Stimulated activated CD4-positive, alpha-beta T cell treated with anti-CD3 and anti-CD28 coated beads, Interleukin-1b, Interleukin-23, amount 100 ng/mL, for 4 hours (primary cell): ENCODE measurements at regions not wholly inside any gene's neighbourhood (a gene's known extent, or its start where the extent isn't known, plus 50 kb on each side); places are given as distances from the start of the nearest gene placed in this dataset.

Experiments
- DNase-seq, 2 donors: peaks; one replicate each; pipeline ENCODE4 v3.0.0-alpha.2; 2020; ENCODE audit warnings: low read depth in 2 of 2

- DNase-seq = no peak
Observed at GRCh38 chr13:73450583-73450982, 391.8 kb downstream of the KLF5 start.

- no peak for DNase-seq
Observed at GRCh38 chr13:73449252-73449651, 390.4 kb downstream of the KLF5 start.

GRCh38 chr13:73440296-73440895 is 381.6 kb downstream of the KLF5 start:
- DNase-seq = peak in 1 of 2 donors; percentile 3

GRCh38 chr13:73433890-73434289 is 375.1 kb downstream of the KLF5 start:
- no peak for DNase-seq

- DNase-seq = no peak
Observed at GRCh38 chr13:73433458-73433857, 374.7 kb downstream of the KLF5 start.

- no peak for DNase-seq
Observed at GRCh38 chr13:73429701-73430100, 370.9 kb downstream of the KLF5 start.

- DNase-seq = no peak
Observed at GRCh38 chr13:73428706-73429105, 369.9 kb downstream of the KLF5 start.

GRCh38 chr13:73428137-73428536 is 369.3 kb downstream of the KLF5 start:
- no peak for DNase-seq

- no peak for DNase-seq
Observed at GRCh38 chr13:73422973-73423372, 364.2 kb downstream of the KLF5 start.

- DNase-seq = no peak
Observed at GRCh38 chr13:73421310-73421912, 362.6 kb downstream of the KLF5 start.

GRCh38 chr13:73419186-73419585 is 360.4 kb downstream of the KLF5 start:
- DNase-seq = no peak

GRCh38 chr13:73417012-73417615 is 358.3 kb downstream of the KLF5 start:
- DNase-seq = no peak

- no peak for DNase-seq
Observed at GRCh38 chr13:73416093-73416492, 357.3 kb downstream of the KLF5 start.

GRCh38 chr13:73413656-73414055 is 354.9 kb downstream of the KLF5 start:
- no peak for DNase-seq

- DNase-seq = no peak
Observed at GRCh38 chr13:73412933-73413332, 354.1 kb downstream of the KLF5 start.

- DNase-seq = no peak
Observed at GRCh38 chr13:73411067-73411809, 352.4 kb downstream of the KLF5 start.

- DNase-seq = no peak
Observed at GRCh38 chr13:73406454-73406853, 347.6 kb downstream of the KLF5 start.

- no peak for DNase-seq
Observed at GRCh38 chr13:73404581-73404980, 345.8 kb downstream of the KLF5 start.

GRCh38 chr13:73403355-73404120 is 344.7 kb downstream of the KLF5 start:
- no peak for DNase-seq

GRCh38 chr13:73401769-73402168 is 343.0 kb downstream of the KLF5 start:
- DNase-seq = no peak

GRCh38 chr13:73399347-73400216 is 340.8 kb downstream of the KLF5 start:
- DNase-seq = no peak
